ENCODE measurements at regions not wholly inside any gene's neighbourhood (a gene's known extent, or its start where the extent isn't known, plus 50 kb on each side); places are given as distances from the start of the nearest gene placed in this dataset.
A peak's percentile ranks its signal among the peaks of the same experiment; 100 is the strongest.

DNA sequence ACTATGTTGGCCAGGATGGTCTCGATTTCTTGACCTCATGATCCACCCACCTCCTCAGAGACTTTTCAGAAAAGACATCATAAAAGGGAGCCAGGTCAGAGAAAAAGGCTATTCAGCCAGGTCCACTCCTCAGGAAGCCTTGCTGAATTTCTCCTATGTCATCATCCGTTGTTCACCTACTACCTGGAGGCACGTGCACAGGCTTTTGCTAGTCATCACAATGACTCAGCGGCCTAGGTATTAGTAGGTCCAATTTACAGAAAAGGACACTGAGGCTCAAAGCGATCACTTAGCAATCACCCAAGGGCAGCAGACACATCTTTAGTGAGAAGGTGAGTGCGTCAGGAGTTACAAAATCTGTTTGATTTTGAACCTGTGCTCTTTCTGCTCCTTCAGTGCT lies 72.3 kb upstream of the RAD23B start:
- DNase-seq (ENCODE audit: low read depth in 1 of 2, low spot score in 2 of 2), result no peak
- Histone ChIP-seq H2BK5ac (ENCODE audit: low read depth, low read length) (no peak overlapping the region), H4K5ac (ENCODE audit: insufficient read length, low read depth, low read length) (no peak overlapping the region), H3K9me3 (ENCODE audit: insufficient read depth in 2 of 2, low read depth in 1 of 2, low read length in 1 of 2) (no peaks in the 10 kb centered on the region), H3K4me3 (ENCODE audit: extremely low read depth in 1 of 4, insufficient read depth in 2 of 4, low read depth in 3 of 4, low read length in 4 of 4) (no peak overlapping the region), H3K79me2 (ENCODE audit: control insufficient read depth in 1 of 2, insufficient read depth in 2 of 2, low read length in 2 of 2) (no peaks in the 10 kb centered on the region), H3K27ac (ENCODE audit: low read depth, low read length) (no peak overlapping the region), H3K36me3 (ENCODE audit: control insufficient read depth in 2 of 4, insufficient read depth in 4 of 4, low read length in 3 of 4) (no peaks in the 10 kb centered on the region), H3K27me3 (replicated peaks in 1 of 4; ENCODE audit: control insufficient read depth in 3 of 4, extremely low read depth in 1 of 4, insufficient read depth in 3 of 4, low read length in 3 of 4) (no peaks in the 10 kb centered on the region), H2BK15ac (ENCODE audit: low read length) (no peak overlapping the region), H3K4me1 (replicated peaks in 1 of 4; ENCODE audit: control insufficient read depth in 3 of 4, insufficient read depth in 4 of 4, low read length in 3 of 4) (0 out of 7 replicates have a peak, but pooled peaks cover 0 to 2% (median 0%) of the 10 kb centered on the region in 4 experiments), H4K91ac (replicated peaks; ENCODE audit: insufficient read length, low read length) (no peak overlapping the region), H3K23ac (ENCODE audit: insufficient read length) (no peak overlapping the region), H2AFZ (ENCODE audit: low read length) (0 out of 2 replicates have a peak overlapping the region, but pooled peaks have one; percentile 72), H3K18ac (ENCODE audit: extremely low read depth, low read length) (no peak overlapping the region), H3K4ac (replicated peaks; ENCODE audit: insufficient read length, low read depth, low read length) (no peak overlapping the region), H3K56ac (replicated peaks; ENCODE audit: insufficient read length, low read depth, low read length) (no peak overlapping the region), H3K9ac (replicated peaks in 1 of 4; ENCODE audit: extremely low read depth in 1 of 4, low read depth in 3 of 4, low read length in 3 of 4) (no peak overlapping the region), H2AK5ac (ENCODE audit: low read depth, low read length) (no peak overlapping the region), H2BK20ac (ENCODE audit: low read length) (no peak overlapping the region), H2BK12ac (ENCODE audit: low read depth, low read length) (no peak overlapping the region), H3K14ac (ENCODE audit: insufficient read length) (no peak overlapping the region), H4K8ac (ENCODE audit: extremely low read depth, insufficient read depth, low read length) (no peak overlapping the region), H2BK120ac (replicated peaks; ENCODE audit: low read depth, low read length) (no peak overlapping the region), H3K23me2 (ENCODE audit: low read depth, low read length) (no peaks in the 10 kb centered on the region), H3K79me1 (ENCODE audit: low read depth, low read length) (no peaks in the 10 kb centered on the region), H4K20me1 (replicated peaks in 1 of 2; ENCODE audit: control insufficient read depth in 1 of 2, insufficient read depth in 2 of 2, low read length in 2 of 2) (no peaks in the 10 kb centered on the region), H3K4me2 (ENCODE audit: insufficient read depth in 1 of 2, low read depth in 2 of 2, low read length in 2 of 2) (no peak overlapping the region)
- POLR2A ChIA-PET (ENCODE audit: partially characterized antibody), result no interaction called here
- CTCF ChIA-PET (ENCODE audit: partially characterized antibody), result interaction anchor here (1.0 kb wide), 1 partner anchor 131 kb away, joined by 5 read pairs; no protein-coding TSS in a partner anchor
- FAIRE-seq, result no peak
- 0 out of 2 replicates have a peak, but pooled peaks have one; percentile 29 for TF ChIP-seq BACH1 (IDR thresholded peaks at IDR 0.05; ENCODE audit: low read length)
- no peak for TF ChIP-seq SIN3A (conservative IDR thresholded peaks at IDR 0.05 in 1 of 2, IDR thresholded peaks at IDR 0.05 in 1 of 2; ENCODE audit: low read depth in 1 of 2, low read length in 2 of 2)
- TF ChIP-seq MAFK (IDR thresholded peaks at IDR 0.05; ENCODE audit: low read depth, low read length), result 0 out of 2 replicates have a peak, but pooled peaks have one; percentile 6
- WGBS, 2 experiments (ENCODE audit: extremely low coverage in 1 of 2, insufficient coverage in 1 of 2, insufficient read length in 1 of 2, insufficient replicate concordance in 2 of 2, low coverage in 1 of 2, low lambda C conversion rate in 2 of 2, missing lambda C conversion rate in 1 of 2), result 92% methylated on average over 6 of the region's 6 CpGs; no CpG with 5 or more reads in 1 of the 2 experiments
